ENCODE measurements at regions not wholly inside any gene's neighbourhood (a gene's known extent, or its start where the extent isn't known, plus 50 kb on each side); places are given as distances from the start of the nearest gene placed in this dataset.

DNA sequence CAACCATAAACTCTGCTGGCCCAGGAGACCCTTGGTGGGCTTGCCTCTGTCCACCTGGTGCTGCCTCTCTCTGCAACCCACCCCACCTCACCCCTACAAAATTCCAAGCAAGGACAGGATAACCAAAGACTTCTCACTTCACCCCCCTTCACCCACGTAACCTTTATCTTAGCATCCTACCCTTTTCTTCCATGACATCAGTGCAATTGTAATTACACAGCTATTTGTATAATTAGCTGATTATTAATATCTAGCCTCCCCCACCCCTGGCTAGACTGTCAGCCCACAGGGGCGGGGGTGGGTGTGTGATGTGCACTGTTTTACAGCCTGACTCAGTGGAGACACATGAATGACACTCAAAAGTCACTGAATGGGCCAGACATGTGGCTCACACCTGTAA, 262.2 kb downstream of the MRTFB start:
- no peak for DNase-seq
- Mint-ChIP-seq H3K27me3 (ENCODE audit: insufficient read depth) (no peaks in the 10 kb centered on the region; the same call in 1 of the 2 replicates), H3K27ac (no peak overlapping the region), H3K4me1 (ENCODE audit: low read depth) (peaks cover 5% of the 10 kb centered on the region; the same call in 1 of the 2 replicates), H3K9me3 (no peaks in the 10 kb centered on the region), H3K4me3 (no peak overlapping the region), H3K36me3 (ENCODE audit: low read depth) (peaks cover 24% of the 10 kb centered on the region)
- TF ChIP-seq, protein P1, sequence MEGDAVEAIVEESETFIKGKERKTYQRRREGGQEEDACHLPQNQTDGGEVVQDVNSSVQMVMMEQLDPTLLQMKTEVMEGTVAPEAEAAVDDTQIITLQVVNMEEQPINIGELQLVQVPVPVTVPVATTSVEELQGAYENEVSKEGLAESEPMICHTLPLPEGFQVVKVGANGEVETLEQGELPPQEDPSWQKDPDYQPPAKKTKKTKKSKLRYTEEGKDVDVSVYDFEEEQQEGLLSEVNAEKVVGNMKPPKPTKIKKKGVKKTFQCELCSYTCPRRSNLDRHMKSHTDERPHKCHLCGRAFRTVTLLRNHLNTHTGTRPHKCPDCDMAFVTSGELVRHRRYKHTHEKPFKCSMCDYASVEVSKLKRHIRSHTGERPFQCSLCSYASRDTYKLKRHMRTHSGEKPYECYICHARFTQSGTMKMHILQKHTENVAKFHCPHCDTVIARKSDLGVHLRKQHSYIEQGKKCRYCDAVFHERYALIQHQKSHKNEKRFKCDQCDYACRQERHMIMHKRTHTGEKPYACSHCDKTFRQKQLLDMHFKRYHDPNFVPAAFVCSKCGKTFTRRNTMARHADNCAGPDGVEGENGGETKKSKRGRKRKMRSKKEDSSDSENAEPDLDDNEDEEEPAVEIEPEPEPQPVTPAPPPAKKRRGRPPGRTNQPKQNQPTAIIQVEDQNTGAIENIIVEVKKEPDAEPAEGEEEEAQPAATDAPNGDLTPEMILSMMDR (IDR thresholded peaks at IDR 0.05) = no peak

- H3K36me3 Mint-ChIP-seq (ENCODE audit: low read depth) = peaks cover 33% of the 10 kb centered on the region
- no peaks in the 10 kb centered on the region; the same call in 1 of the 2 replicates for H3K4me1 Mint-ChIP-seq (ENCODE audit: low read depth)
- no peaks in the 10 kb centered on the region; the same call in 1 of the 2 replicates for H3K27me3 Mint-ChIP-seq (ENCODE audit: insufficient read depth)
- H3K4me3 Mint-ChIP-seq = no peak overlapping the region
- H3K9me3 Mint-ChIP-seq = no peaks in the 10 kb centered on the region
- DNase-seq = no peak
- no peak overlapping the region for H3K27ac Mint-ChIP-seq
- TF ChIP-seq, protein P1 (IDR thresholded peaks at IDR 0.05) = no peak
These were observed 259.9 kb downstream of the MRTFB start for GRCh38 chr16:14331020-14331419.

DNA sequence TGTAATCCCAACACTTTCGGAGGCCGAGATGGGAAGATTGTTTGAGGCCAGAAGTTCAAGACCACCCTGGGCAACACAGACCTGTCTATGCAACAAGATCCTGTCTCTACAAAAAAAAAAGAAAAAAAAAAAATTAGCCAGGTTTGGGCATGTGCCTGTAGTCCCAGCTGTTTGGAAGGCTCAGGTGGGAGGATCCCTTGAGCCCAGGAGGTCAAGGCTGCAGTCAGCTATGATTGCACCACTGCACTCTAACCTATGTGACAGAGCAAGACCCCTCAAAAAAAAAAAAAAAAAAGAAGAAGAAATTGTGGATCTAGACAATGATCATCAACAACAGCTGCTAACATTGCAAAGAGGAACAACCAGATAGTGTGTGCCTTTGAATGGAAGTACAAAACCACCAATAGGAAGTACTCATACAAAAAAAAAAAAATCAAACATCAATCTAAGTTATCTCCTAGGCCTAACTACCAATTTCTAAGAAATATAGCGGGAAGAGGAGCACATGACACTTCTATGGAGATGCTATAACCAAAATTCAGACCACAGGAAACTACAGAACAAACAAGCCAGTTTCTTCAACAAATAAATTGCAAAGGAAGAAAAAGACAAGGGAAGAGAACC, 258.7 kb downstream of the MRTFB start:
- Mint-ChIP-seq H3K4me3 (no peak overlapping the region), H3K9me3 (no peaks in the 10 kb centered on the region), H3K36me3 (ENCODE audit: low read depth) (peaks cover 29% of the 10 kb centered on the region), H3K27ac (no peak overlapping the region), H3K27me3 (ENCODE audit: insufficient read depth) (no peaks in the 10 kb centered on the region; the same call in 1 of the 2 replicates), H3K4me1 (ENCODE audit: low read depth) (no peaks in the 10 kb centered on the region; the same call in 1 of the 2 replicates)
- no peak for DNase-seq
- TF ChIP-seq, protein P1 (IDR thresholded peaks at IDR 0.05) = no peak

DNA sequence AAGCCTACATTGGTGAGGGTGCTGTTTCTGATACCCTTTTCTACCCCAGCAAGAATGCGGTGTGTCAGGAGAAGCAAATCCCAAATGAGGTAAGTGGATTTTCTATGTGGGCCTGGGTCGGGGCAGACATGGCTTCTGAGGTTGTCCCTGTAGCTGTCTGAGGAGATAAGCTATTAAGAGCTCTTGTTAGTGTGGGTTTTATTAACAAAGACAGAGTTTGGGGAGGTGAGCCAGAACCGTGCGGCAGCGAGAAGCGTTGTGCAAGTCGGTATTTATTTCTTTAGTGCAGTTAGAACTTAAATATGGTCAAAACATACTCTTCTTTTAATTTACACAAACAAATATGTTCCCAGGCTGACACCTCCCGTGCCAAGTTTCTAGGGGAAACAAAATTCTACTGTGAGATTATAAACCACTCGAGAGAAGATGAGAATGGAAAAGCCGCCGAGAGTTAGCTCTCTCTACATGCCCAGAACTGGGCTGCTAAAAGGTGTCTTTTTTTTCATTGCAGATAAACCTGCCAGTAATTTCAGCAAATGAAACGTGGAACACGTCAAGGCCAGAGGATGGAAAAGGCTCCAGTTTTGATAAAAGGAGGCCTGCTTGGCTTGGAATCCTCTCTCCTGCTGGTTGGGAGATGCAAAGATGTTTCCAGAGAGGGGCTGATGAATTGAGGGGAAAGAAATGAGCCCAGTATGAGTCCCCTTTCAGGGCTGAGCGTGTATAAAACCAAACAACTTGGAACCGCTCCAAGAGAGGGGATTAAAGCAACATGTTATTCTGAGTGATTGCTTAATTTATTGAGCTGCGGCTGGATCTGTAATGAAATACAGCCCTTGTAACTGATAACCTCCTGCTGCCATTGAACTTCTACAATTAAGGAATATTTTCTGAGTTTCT, 254.6 kb downstream of the MRTFB start:
- DNase-seq = no peak
- peaks cover 31% of the 10 kb centered on the region for H3K36me3 Mint-ChIP-seq (ENCODE audit: low read depth)

GRCh38 chr16:14324581-14324980, 253.5 kb downstream of the MRTFB start:
- Mint-ChIP-seq H3K36me3 (ENCODE audit: low read depth) (peaks cover 31% of the 10 kb centered on the region), H3K9me3 (no peaks in the 10 kb centered on the region), H3K27me3 (ENCODE audit: insufficient read depth) (no peaks in the 10 kb centered on the region; the same call in 1 of the 2 replicates), H3K4me3 (no peak overlapping the region), H3K27ac (no peak overlapping the region), H3K4me1 (ENCODE audit: low read depth) (peaks cover 17% of the 10 kb centered on the region)
- TF ChIP-seq, protein P1 (IDR thresholded peaks at IDR 0.05) = no peak
- DNase-seq = peak; percentile 35

More for the DNA sequence above, 254.6 kb downstream of the MRTFB start:
- no peak overlapping the region for H3K4me3 Mint-ChIP-seq
- no peaks in the 10 kb centered on the region; the same call in 1 of the 2 replicates for H3K27me3 Mint-ChIP-seq (ENCODE audit: insufficient read depth)
- H3K27ac Mint-ChIP-seq = no peak overlapping the region
- H3K4me1 Mint-ChIP-seq (ENCODE audit: low read depth) = peaks cover 17% of the 10 kb centered on the region
- no peaks in the 10 kb centered on the region for H3K9me3 Mint-ChIP-seq
- TF ChIP-seq, protein P1 (IDR thresholded peaks at IDR 0.05) = no peak
